Stimulated activated CD8-positive, alpha-beta memory T cell treated with anti-CD3 and anti-CD28 coated beads, Interleukin-4, amount 100 ng/mL, for 48 hours (primary cell): ENCODE measurements at regions not wholly inside any gene's neighbourhood (a gene's known extent, or its start where the extent isn't known, plus 50 kb on each side); places are given as distances from the start of the nearest gene placed in this dataset.

Source experiments
- DNase-seq: peaks from one replicate; pipeline ENCODE4 v3.0.0-alpha.2; 2020

GRCh38 chr11:42205518-42205917 is 746.1 kb upstream of the LRRC4C start:
- no peak for DNase-seq

GRCh38 chr11:42225664-42226063 is 766.2 kb upstream of the LRRC4C start:
- no peak for DNase-seq

GRCh38 chr11:42232673-42233072 is 773.2 kb upstream of the LRRC4C start:
- DNase-seq, result no peak

GRCh38 chr11:42234451-42234951 is 775.0 kb upstream of the LRRC4C start:
- no peak for DNase-seq

- no peak for DNase-seq
Measured at GRCh38 chr11:42237701-42238235, 778.3 kb upstream of the LRRC4C start.

GRCh38 chr11:42239188-42239587 is 779.7 kb upstream of the LRRC4C start:
- no peak for DNase-seq

- DNase-seq, result no peak
Measured at GRCh38 chr11:42243385-42243784, 783.9 kb upstream of the LRRC4C start.

GRCh38 chr11:42244376-42244775 is 784.9 kb upstream of the LRRC4C start:
- DNase-seq, result no peak

- no peak for DNase-seq
Measured at GRCh38 chr11:42249401-42249800, 789.9 kb upstream of the LRRC4C start.

GRCh38 chr11:42249956-42250355 is 790.5 kb upstream of the LRRC4C start:
- no peak for DNase-seq

GRCh38 chr11:42251984-42252383 is 792.5 kb upstream of the LRRC4C start:
- no peak for DNase-seq

- DNase-seq, result no peak
Measured at GRCh38 chr11:42253156-42253555, 793.7 kb upstream of the LRRC4C start.

- no peak for DNase-seq
Measured at GRCh38 chr11:42255906-42256305, 796.5 kb upstream of the LRRC4C start.

GRCh38 chr11:42257534-42257933 is 798.1 kb upstream of the LRRC4C start:
- no peak for DNase-seq

GRCh38 chr11:42265072-42265471 is 805.6 kb upstream of the LRRC4C start:
- no peak for DNase-seq

- DNase-seq, result no peak
Measured at GRCh38 chr11:42271306-42271705, 811.9 kb upstream of the LRRC4C start.

GRCh38 chr11:42273977-42274376 is 814.5 kb upstream of the LRRC4C start:
- DNase-seq, result no peak

GRCh38 chr11:42296910-42297309 is 837.5 kb upstream of the LRRC4C start:
- DNase-seq, result no peak

- DNase-seq, result no peak
Measured at GRCh38 chr11:42299780-42300179, 840.3 kb upstream of the LRRC4C start.

GRCh38 chr11:42301777-42302176 is 842.3 kb upstream of the LRRC4C start:
- DNase-seq, result no peak

- DNase-seq, result no peak
Measured at GRCh38 chr11:42311514-42311913, 852.1 kb upstream of the LRRC4C start.

- no peak for DNase-seq
Measured at GRCh38 chr11:42311944-42312343, 852.5 kb upstream of the LRRC4C start.

- no peak for DNase-seq
Measured at GRCh38 chr11:42315267-42315666, 855.8 kb upstream of the LRRC4C start.

GRCh38 chr11:42315846-42316245 is 856.4 kb upstream of the LRRC4C start:
- DNase-seq, result no peak

- no peak for DNase-seq
Measured at GRCh38 chr11:42319921-42320320, 860.5 kb upstream of the LRRC4C start.
